ENCODE measurements at regions not wholly inside any gene's neighbourhood (a gene's known extent, or its start where the extent isn't known, plus 50 kb on each side); places are given as distances from the start of the nearest gene placed in this dataset.

DNA sequence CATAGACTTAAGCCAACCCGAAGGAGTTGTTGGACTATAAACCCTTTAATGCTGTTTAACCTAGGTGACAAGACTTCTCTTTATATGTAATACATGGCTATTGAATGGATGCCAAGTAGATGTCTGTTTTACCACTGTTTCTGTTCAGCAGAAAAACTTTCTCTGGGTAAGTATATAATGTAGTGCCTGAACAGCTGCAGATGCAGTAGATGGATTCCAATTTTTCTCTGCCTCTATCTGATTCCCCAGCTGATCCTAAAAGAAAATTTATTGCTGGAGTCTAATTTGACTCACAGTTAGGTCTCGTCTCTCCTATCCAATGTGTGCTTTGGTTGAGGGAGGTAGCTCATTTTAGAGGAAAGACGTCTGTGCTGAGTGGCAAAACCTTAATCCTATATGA lies 256.5 kb upstream of the CBLB start:
- intact Hi-C loops (cut with DNase I), result no loop called here
- no peaks in the 10 kb centered on the region for H3K4me1 ChIP-seq
- no peaks in the 10 kb centered on the region for H3K27me3 ChIP-seq (ENCODE audit: insufficient read depth in 3 of 3, low read length in 2 of 3)
- H3K9me3 ChIP-seq, result no peaks in the 10 kb centered on the region
- 46 to 54% (median 48%) methylated on average over 3 of the region's 3 CpGs for WGBS, 3 donors
- no peaks in the 10 kb centered on the region for H3K36me3 ChIP-seq (ENCODE audit: insufficient read depth in 1 of 2, low read depth in 1 of 2)
- ATAC-seq (no peak), DNase-seq (no peak)
- H3K4me3 ChIP-seq, result no peak overlapping the region
- TF ChIP-seq, protein P1, sequence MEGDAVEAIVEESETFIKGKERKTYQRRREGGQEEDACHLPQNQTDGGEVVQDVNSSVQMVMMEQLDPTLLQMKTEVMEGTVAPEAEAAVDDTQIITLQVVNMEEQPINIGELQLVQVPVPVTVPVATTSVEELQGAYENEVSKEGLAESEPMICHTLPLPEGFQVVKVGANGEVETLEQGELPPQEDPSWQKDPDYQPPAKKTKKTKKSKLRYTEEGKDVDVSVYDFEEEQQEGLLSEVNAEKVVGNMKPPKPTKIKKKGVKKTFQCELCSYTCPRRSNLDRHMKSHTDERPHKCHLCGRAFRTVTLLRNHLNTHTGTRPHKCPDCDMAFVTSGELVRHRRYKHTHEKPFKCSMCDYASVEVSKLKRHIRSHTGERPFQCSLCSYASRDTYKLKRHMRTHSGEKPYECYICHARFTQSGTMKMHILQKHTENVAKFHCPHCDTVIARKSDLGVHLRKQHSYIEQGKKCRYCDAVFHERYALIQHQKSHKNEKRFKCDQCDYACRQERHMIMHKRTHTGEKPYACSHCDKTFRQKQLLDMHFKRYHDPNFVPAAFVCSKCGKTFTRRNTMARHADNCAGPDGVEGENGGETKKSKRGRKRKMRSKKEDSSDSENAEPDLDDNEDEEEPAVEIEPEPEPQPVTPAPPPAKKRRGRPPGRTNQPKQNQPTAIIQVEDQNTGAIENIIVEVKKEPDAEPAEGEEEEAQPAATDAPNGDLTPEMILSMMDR (IDR thresholded peaks at IDR 0.05), result no peak
- no peak overlapping the region for H3K27ac ChIP-seq

DNA sequence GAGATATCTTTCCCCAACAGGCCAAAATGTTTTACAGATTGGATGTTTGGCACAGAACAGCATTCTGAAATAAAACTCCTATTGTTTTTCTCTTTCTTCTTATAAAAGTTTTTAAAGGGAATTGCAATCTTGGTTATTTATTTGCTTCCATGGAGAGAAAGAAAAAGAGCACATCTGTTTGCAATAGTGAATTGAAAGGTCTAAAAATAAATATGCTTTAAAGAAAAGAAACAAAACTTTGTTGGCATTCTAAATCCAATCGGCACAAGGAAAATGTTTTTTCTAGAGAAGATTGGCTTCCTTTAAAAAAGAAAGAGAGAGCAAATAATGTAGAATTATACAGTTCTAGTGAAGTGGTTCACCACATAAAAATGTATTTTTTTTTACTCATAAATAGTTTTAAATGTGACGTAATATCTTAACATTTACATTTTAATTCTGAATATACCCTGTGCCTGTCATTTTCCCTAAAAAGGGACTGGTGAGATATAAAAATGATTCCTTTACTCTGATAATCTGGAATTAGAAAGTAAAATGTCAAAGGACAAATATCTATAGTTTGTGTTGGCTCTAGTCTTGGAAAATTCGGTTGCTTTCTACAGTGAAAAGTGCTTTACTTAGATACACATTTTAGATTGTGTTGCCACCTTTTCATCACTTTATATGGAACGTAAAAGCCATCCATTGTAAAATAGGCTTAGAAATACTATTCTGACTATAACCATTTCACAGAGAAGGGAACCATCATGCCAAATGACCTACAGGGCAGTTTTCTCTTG lies 257.4 kb upstream of the CBLB start:
- Histone ChIP-seq H3K27me3 (ENCODE audit: insufficient read depth in 3 of 3, low read length in 2 of 3) (no peaks in the 10 kb centered on the region), H3K9me3 (no peaks in the 10 kb centered on the region), H3K4me1 (no peaks in the 10 kb centered on the region), H3K4me3 (no peak overlapping the region), H3K36me3 (ENCODE audit: insufficient read depth in 1 of 2, low read depth in 1 of 2) (no peaks in the 10 kb centered on the region), H3K27ac (no peak overlapping the region)
- ATAC-seq, result no peak
- TF ChIP-seq, protein P1 (IDR thresholded peaks at IDR 0.05), result no peak
- 36 to 47% (median 38%) methylated on average over 4 of the region's 4 CpGs for WGBS, 3 donors
- no peak for DNase-seq
- intact Hi-C loops (cut with DNase I), result no loop called here

DNA sequence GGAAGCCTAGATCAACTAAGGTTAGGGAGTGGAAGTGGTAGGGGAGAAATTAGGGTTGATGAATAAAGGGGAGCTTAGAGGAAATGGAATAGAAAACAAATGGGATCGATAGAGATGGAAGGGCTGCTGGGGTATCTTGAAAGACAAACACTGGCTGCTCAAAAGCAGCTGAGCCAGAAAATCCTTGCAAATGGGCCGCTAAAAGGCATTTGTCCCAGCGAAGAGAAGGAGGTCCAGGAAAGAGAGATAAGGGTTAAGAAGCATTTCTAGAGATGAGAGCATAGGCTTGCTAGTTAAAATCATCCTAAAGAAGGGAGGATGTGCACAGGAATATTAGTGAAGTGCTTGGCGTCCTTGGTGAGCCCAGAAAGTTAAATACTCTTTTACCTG lies 258.0 kb upstream of the CBLB start:
- Histone ChIP-seq H3K4me1 (no peaks in the 10 kb centered on the region), H3K27me3 (ENCODE audit: insufficient read depth in 3 of 3, low read length in 2 of 3) (no peaks in the 10 kb centered on the region), H3K27ac (no peak overlapping the region), H3K9me3 (no peaks in the 10 kb centered on the region), H3K36me3 (ENCODE audit: insufficient read depth in 1 of 2, low read depth in 1 of 2) (no peaks in the 10 kb centered on the region), H3K4me3 (no peak overlapping the region)
- TF ChIP-seq, protein P1 (IDR thresholded peaks at IDR 0.05), result no peak
- ATAC-seq (no peak), DNase-seq (no peak)
- WGBS, 3 donors, result 81 to 82% (median 82%) methylated on average over 4 of the region's 4 CpGs
- intact Hi-C loops (cut with DNase I), result no loop called here

DNA sequence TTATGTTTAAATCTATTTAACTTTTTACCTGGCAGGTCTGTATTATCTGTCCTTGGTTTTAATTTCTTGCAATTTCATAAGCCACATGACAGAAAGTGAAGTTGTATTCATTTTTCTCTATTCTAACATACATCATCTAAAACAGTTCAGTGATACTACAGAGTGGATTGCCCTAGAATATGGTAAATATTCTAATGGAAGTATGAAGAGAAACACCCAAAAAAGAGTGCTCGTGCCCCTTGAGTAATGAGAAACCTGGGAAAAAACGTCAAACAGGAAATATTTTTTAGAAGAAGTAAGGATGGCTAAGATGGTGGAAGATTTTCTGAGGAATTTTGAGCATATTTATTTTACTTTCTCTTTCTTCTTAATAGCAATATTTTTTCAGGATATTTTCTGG lies 261.1 kb upstream of the CBLB start:
- no peak for DNase-seq
- no peaks in the 10 kb centered on the region for H3K27me3 ChIP-seq (ENCODE audit: insufficient read depth in 3 of 3, low read length in 2 of 3)
- H3K36me3 ChIP-seq (ENCODE audit: insufficient read depth in 1 of 2, low read depth in 1 of 2), result no peaks in the 10 kb centered on the region
- no peaks in the 10 kb centered on the region for H3K4me1 ChIP-seq
- 54 to 64% (median 61%) methylated on average over 2 of the region's 2 CpGs for WGBS, 3 donors
- TF ChIP-seq, protein P1 (IDR thresholded peaks at IDR 0.05), result no peak
- intact Hi-C loops (cut with DNase I), result no loop called here
- no peak overlapping the region for H3K4me3 ChIP-seq
- no peak overlapping the region for H3K27ac ChIP-seq
- no peak for ATAC-seq
- no peaks in the 10 kb centered on the region for H3K9me3 ChIP-seq
